ENCODE measurements at regions not wholly inside any gene's neighbourhood (a gene's known extent, or its start where the extent isn't known, plus 50 kb on each side); places are given as distances from the start of the nearest gene placed in this dataset.

- TF ChIP-seq CTCF (conservative IDR thresholded peaks at IDR 0.05 in 1 of 2, IDR thresholded peaks at IDR 0.05 in 1 of 2; ENCODE audit: low read depth in 1 of 2, low read length in 2 of 2): no peak
- no peak for TF ChIP-seq EZH2 (IDR thresholded peaks at IDR 0.05; ENCODE audit: low read length, missing control alignments)
Measured at GRCh38 chr1:242723044-242723716, 198.7 kb upstream of the PLD5 start.
